G401 (cell line): ENCODE measurements at regions not wholly inside any gene's neighbourhood (a gene's known extent, or its start where the extent isn't known, plus 50 kb on each side); places are given as distances from the start of the nearest gene placed in this dataset.

Experiments used
- DNase-seq: peaks from one replicate; pipeline ENCODE4 v3.0.0-alpha.2; 2015; ENCODE audit warnings: low spot score
- in situ Hi-C: cut with HindIII; loops from 2 replicates; pipeline ENCODE4 v1.10.0; 2016; ENCODE audit warnings: low sequenced_read_pairs, mixed read lengths

DNA sequence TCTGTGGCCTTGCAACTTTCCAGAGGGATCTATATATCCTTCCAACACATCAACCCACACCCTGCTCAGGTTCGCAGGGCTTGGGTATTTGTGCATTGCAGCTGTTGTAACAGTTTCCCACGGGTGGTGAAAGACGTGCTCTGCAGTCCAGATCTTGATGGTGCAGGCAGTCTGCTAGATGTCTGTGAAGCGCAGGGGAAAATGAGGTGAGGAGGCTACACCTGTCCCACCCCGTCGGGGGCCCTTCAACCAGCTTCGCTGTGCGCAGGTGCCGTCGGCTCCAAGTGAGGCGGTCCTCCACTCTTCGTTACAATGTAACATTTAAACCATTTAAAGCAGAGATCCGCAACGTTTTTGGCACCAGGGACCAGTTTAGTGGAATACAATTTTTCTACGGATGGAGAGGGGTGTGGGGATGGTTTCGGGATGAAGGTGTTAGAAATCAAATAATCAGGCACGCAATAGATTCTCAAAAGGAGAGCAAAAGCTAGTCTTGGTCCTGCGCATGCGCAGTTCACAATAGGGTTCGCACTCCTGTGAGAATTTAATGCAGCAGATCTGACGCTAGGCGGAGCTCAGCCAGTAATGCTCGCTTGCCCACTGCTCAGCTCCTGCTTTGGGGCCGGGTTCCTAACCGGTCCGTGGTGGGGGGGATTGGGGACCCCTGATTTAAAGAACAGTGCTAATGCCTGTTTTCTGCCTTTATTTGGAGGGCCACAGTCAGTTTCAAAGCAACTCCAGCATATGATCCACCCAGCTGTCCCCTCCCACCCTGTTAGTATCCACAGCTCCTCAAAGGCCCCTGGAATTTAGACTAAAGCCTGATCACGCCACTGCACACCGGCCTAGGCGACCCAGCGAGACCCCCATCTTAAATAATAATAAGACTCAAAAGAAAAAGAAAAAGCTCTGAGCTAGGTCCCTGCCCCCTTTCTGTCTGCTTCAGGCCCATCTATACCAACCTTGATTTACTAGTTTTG, 97.1 kb upstream of the SELENOP start:
- in situ Hi-C loops = no loop called here
- peak; percentile 82 for DNase-seq

DNA sequence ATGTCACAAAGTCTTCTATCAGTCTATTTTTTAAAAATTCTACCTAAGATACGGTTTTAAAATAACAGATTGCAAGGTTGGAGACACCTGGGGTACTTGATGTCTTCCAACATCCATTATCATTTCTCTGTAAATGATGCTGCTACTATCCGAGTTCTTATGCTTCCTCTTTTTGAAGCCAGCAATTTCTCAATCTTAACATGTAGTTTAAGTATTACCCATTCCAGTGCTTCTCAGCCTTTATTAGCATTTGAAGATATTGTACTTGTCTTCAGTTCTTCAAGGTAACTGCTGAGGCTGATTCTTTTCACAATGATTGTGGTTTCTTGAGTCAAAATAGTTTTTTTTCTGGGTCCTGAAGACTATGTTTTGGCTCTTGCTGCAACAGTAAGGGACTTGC, 96.4 kb upstream of the SELENOP start:
- in situ Hi-C loops = no loop called here

GRCh38 chr5:42905827-42906226, 94.1 kb upstream of the SELENOP start:
- no peak for DNase-seq
- in situ Hi-C loops = no loop called here

More for the DNA sequence above, 96.4 kb upstream of the SELENOP start:
- no peak for DNase-seq

- in situ Hi-C loops = no loop called here
- no peak for DNase-seq
These were observed 89.0 kb upstream of the SELENOP start for GRCh38 chr5:42900734-42901133.

- DNase-seq = no peak
- in situ Hi-C loops = no loop called here
These were observed 87.1 kb upstream of the SELENOP start for GRCh38 chr5:42898760-42899159.

- DNase-seq = no peak
- in situ Hi-C loops = no loop called here
These were observed 84.8 kb upstream of the SELENOP start for GRCh38 chr5:42896523-42896922.

GRCh38 chr5:42894057-42894456, 82.4 kb upstream of the SELENOP start:
- no peak for DNase-seq
- in situ Hi-C loops = no loop called here

DNA sequence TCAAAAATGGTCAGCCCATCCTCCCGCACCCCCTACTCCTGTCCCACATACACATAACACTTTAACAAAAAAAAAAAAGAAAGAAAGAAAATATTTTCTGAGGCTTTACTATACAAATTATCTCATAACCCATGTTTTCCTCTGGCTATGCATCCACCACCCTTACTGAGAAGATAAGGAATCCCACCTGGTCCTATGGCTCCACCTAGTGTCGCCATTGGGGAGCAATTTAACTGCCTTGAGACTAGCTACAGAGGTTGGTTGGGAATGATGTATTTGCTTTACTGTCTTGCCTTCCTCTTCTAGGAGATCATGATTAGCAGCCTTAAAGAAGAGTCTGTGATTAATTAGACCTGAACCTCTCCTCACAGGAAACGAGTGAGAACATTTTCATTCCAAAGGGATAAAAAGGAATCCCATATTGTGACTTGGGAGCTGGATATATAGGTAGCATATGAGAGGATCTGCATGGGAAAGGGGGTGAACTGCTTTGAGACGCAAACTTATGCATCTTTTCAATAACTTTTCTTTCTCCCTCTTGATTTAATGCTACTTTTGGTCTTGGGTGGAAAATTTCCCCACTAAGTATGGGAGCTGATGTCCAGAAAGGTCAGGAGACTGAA, 77.7 kb upstream of the SELENOP start:
- in situ Hi-C loops = no loop called here
- peak; percentile 60 for DNase-seq

- DNase-seq = no peak
- in situ Hi-C loops = no loop called here
These were observed 77.1 kb upstream of the SELENOP start for GRCh38 chr5:42888771-42889170.

DNA sequence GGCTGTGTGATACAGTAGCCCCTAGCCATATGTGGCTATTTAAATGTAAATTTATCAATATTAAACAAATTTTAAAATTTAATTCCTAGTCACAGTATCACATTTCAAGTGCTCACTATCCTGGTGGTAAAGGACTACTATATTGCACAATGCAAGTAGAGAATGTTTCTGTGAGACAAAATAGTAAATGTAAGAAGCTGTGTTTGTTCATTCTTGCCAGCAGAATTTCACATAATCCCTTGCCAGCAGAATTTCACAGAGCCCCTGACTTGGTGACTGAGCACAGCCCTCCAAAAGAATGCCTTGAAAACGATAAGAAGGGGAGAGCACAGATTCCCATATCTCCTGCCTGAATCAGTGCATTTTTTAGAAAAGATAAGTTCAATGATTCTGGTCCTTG, 75.9 kb upstream of the SELENOP start:
- in situ Hi-C loops = no loop called here

DNA sequence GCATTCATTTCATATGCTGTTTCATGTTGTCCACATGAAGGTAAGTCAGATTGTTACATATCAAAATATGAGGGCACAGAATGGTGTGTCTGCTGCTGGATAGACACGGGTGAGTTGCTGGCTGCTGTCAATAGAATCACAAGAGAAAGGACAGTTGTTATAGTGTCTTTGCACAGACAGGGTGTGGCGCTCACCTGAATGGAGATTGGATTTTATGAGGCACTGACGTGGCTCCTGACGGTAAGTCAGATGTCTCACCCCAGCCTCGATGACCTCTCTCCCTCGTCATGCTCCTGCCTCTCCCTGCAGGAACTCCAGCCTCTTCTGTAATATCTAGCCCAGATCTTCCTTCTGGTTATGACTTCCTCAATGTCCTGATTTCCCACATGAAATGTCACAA, 75.4 kb upstream of the SELENOP start:
- no peak for DNase-seq
- in situ Hi-C loops = no loop called here

More for the DNA sequence above, 75.9 kb upstream of the SELENOP start:
- DNase-seq = no peak

- no peak for DNase-seq
- in situ Hi-C loops = no loop called here
These were observed 74.9 kb upstream of the SELENOP start for GRCh38 chr5:42886635-42887034.

GRCh38 chr5:42884326-42884725, 72.6 kb upstream of the SELENOP start:
- DNase-seq = no peak
- in situ Hi-C loops = no loop called here

- no peak for DNase-seq
- in situ Hi-C loops = no loop called here
These were observed 69.9 kb upstream of the SELENOP start for GRCh38 chr5:42881416-42882117.

DNA sequence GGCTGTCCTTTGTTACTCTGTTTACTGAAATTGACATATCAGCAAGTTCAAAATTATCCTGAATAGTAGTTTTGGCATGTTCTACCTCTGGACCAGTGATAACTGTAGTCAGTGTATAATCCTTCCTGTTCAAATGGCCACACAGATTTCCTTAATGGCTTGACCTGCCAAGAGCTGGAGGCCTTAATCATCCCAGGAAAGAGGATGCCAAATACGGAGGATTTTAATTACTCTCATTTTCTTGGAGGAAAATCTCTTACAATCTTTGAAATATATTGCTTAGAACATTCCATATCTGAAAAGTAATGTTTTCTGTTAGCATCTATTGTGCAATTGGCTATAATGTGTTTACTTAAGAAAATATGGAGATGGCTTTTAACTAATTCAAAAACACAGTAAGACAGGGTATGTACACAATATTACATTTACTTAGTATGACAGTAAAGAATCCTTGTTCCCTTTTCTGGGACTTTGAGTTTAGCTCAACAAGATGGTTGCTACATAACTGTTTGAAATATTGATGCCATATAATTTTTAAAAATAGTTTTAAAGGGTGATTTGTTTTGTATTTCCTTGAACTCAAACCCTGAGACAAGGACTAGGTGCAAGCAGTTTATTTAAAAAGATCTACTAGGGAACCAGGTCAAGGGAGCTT, 68.9 kb upstream of the SELENOP start:
- no peak for DNase-seq
- in situ Hi-C loops = no loop called here

DNA sequence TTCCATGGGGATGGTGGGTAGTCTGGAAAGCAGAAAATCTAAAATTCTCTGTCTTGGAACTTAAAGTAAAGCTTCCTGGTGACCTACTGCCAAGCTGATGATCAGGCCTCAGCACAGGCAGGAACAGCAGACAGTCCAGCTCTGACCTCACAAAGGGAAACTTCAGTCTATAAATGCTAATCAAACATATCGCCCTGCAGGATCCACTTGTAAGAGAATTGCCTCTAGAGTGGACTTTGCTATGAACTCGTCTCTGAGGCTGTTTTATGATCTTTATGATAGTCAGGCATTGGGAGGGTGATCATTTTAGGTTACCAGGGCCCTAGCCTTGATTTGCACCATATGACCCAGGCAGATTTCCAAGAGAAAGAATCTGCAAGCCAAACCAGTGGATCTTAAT, 67.6 kb upstream of the SELENOP start:
- DNase-seq = no peak
- in situ Hi-C loops = no loop called here

DNA sequence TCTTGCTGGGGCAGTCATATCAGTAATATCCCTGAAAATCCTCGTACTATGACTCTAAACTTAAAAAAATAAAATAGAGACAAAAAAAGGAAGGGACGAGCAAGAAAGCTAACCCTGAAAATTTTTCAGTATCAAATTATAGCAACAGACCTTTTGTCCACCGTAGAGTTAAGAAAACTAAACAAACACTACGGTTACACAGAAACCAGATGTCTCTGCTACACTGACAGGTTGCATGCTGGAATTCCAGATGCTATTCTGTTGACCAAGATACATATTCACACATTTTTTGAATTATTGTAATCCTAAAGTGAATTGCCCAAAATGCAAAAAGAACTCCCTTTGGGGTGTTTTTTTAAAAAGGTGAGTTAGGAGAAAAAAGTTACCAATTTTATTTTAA, 66.9 kb upstream of the SELENOP start:
- in situ Hi-C loops = no loop called here
- no peak for DNase-seq

DNA sequence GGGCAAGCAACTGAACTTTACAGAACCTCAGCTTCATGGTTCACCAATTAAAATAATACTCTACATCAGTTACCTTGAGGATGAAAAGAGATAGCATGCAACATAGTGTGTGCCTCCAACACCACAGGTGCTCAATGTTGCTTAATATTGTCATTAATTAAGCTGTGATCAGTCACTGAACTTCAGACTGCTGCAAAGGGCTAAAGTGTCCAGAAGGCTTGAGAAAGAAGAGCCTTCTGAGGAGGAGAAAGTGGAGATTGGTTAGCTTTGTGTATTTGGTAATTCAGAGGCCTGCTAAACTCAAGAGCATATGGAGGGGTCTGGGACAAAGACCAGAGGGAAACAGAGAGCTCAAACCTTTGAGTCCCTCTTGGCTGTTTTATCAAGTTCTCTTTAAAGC, 66.3 kb upstream of the SELENOP start:
- no peak for DNase-seq
- in situ Hi-C loops = no loop called here

- in situ Hi-C loops = no loop called here
These were observed 65.7 kb upstream of the SELENOP start for GRCh38 chr5:42877431-42877830.

More at GRCh38 chr5:42877431-42877830, 65.7 kb upstream of the SELENOP start:
- no peak for DNase-seq
